Activated naive CD4-positive, alpha-beta T cell (primary cell): ENCODE measurements at regions not wholly inside any gene's neighbourhood (a gene's known extent, or its start where the extent isn't known, plus 50 kb on each side); places are given as distances from the start of the nearest gene placed in this dataset.
"Not testable (repeated sequence)": the region's sequence is repeated elsewhere in the genome, so short reads cannot be mapped to it uniquely, and the experiment has no call there.

Source experiments
- DNase-seq, 4 experiments: peaks; one replicate each; lab custom pipeline; 2025; lab: John Stamatoyannopoulos, UW

- DNase-seq: no peak
Observed at GRCh38 chr10:32217216-32217615, 129.7 kb downstream of the EPC1 start.

- not testable (repeated sequence) for DNase-seq
Observed at GRCh38 chr10:32213838-32214237, 133.1 kb downstream of the EPC1 start.

GRCh38 chr10:32211046-32211363, 136.0 kb downstream of the EPC1 start:
- no peak for DNase-seq

- DNase-seq: no peak
Observed at GRCh38 chr10:32210306-32211045, 136.5 kb downstream of the EPC1 start.

- DNase-seq: not testable (repeated sequence)
Observed at GRCh38 chr10:32208005-32208404, 139.0 kb downstream of the EPC1 start.

GRCh38 chr10:32207544-32207943, 139.4 kb downstream of the EPC1 start:
- peak in 3 of 4 experiments; percentile 8 to 24 (median 10) for DNase-seq

GRCh38 chr10:32205670-32206069, 141.3 kb downstream of the EPC1 start:
- DNase-seq: no peak

GRCh38 chr10:32204606-32205005, 142.4 kb downstream of the EPC1 start:
- DNase-seq: no peak

- DNase-seq: no peak
Observed at GRCh38 chr10:32199714-32200394, 143.6 kb upstream of the KIF5B start.

GRCh38 chr10:32197423-32197822, 141.2 kb upstream of the KIF5B start:
- DNase-seq: no peak

GRCh38 chr10:32190890-32191491, 134.8 kb upstream of the KIF5B start:
- DNase-seq: no peak

- DNase-seq: no peak
Observed at GRCh38 chr10:32189400-32190084, 133.3 kb upstream of the KIF5B start.

GRCh38 chr10:32188601-32189000, 132.4 kb upstream of the KIF5B start:
- DNase-seq: not testable (repeated sequence)

GRCh38 chr10:32187686-32188085, 131.5 kb upstream of the KIF5B start:
- no peak for DNase-seq

GRCh38 chr10:32183652-32184051, 127.4 kb upstream of the KIF5B start:
- not testable (repeated sequence) for DNase-seq

- DNase-seq: no peak
Observed at GRCh38 chr10:32182476-32182875, 126.3 kb upstream of the KIF5B start.

GRCh38 chr10:32180390-32181280, 124.4 kb upstream of the KIF5B start:
- no peak for DNase-seq

GRCh38 chr10:32179836-32180235, 123.6 kb upstream of the KIF5B start:
- no peak for DNase-seq

- DNase-seq: not testable (repeated sequence)
Observed at GRCh38 chr10:32177594-32177993, 121.4 kb upstream of the KIF5B start.

- DNase-seq: no peak
Observed at GRCh38 chr10:32175629-32176028, 119.4 kb upstream of the KIF5B start.

- DNase-seq: no peak
Observed at GRCh38 chr10:32174349-32174893, 118.2 kb upstream of the KIF5B start.
